AG08396 (cell line): ENCODE measurements at regions not wholly inside any gene's neighbourhood (a gene's known extent, or its start where the extent isn't known, plus 50 kb on each side); places are given as distances from the start of the nearest gene placed in this dataset.
"Not testable (repeated sequence)": the region's sequence is repeated elsewhere in the genome, so short reads cannot be mapped to it uniquely, and the experiment has no call there.

Source experiments
- DNase-seq: peaks from one replicate; pipeline ENCODE4 v3.0.0; 2012; ENCODE audit warnings: low spot score, mixed read lengths

DNA sequence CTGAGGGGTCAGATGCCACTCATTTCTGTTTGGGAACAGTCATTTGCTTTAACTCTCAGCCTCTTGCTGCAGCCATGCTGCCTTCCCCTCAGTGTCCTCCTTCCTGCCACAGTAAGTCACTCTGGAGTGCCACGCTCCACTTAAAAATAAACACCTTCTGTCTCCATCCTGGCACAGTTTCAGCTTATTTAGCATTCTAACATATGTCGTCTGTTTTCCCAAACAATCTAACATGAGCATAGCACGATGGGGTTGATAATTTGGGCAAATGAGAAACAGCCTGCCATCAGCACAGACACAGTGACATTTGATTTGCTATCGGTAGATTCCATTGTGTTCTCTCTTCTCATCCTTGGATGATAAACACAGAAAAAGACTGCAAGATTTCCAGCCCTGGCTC is 768.6 kb downstream of the UQCRFS1 start:
- no peak for DNase-seq

DNA sequence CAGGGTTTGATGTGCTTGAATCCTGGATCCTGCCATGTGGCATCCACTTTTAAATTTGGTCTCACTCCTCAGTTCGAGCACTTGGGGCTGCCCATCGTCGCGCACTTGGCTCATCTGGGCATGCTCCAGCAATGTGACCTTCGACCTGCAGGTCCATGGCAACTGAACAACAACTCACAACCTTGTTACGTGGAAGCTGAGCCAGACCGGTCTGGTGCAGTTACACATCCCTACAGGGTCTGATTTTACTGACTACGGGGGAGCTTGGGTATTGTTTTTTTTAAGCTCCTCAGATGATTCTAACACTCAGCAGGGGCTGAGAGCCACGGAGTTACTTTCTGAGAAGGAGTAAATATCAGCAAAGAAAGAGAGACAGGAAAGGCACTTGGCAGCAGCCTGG is 769.6 kb downstream of the UQCRFS1 start:
- DNase-seq: no peak

DNA sequence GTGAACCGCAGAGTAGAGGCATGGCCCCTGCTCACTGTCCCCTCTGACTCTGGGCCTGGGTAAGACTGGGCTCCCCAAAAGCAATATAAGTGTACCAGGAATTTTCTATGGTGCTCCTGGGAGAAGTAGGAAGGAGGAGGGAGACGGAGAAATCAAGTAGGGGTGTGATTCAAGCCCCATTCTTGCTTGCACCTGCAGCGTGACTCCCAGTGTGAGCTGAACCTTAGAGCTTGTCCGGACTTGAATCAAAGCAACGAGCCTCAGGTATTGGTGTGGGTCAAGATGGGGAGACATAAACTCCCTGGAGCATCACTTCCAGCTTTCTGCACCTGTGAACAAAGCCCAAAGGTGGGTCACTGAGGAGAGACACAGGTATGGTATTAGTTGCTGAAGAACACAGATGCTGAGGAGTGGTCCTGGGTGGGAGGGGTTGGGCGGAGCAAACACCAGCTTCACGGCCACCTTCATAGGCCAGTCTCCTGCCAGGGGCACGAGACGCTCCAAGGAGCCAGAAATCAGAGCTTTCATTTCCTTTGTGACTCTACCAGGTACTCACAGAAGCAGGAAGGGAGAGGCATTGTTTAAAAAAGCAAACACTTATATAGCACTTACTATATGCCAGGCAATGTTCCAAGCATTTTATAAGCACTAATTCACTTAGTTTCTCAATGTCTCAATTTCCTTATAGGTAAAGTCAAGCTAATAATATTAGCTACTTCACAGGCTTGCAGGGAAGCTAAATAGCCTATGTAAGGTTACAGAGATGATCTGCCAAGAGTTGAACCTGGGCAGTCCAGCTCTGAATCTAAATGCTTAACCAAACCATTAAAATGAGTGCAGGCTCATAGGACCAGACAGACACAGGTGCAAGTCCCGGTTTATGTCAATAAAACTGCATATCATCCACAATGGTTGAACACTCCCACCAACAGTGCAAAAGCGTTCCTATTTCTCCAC is 775.3 kb downstream of the UQCRFS1 start:
- no peak for DNase-seq

DNA sequence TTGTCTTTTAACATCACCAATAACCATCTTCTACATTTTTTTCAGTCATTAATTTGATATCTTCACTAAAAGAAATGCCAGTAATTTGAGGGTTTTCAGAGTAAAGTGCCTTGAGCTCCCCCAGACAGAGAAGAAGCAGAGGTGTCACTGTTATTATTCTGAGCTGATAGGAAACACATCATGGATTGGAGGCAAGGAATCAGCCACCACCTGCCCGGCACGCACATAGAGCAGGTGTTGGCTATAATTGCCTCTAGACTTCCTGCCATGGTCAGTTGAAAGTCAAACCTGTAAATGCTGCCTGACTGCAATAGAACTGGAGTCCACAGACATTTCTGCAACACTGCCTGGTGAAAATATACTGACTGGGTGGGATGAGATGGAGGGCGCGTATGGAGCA is 776.6 kb downstream of the UQCRFS1 start:
- DNase-seq: no peak

DNA sequence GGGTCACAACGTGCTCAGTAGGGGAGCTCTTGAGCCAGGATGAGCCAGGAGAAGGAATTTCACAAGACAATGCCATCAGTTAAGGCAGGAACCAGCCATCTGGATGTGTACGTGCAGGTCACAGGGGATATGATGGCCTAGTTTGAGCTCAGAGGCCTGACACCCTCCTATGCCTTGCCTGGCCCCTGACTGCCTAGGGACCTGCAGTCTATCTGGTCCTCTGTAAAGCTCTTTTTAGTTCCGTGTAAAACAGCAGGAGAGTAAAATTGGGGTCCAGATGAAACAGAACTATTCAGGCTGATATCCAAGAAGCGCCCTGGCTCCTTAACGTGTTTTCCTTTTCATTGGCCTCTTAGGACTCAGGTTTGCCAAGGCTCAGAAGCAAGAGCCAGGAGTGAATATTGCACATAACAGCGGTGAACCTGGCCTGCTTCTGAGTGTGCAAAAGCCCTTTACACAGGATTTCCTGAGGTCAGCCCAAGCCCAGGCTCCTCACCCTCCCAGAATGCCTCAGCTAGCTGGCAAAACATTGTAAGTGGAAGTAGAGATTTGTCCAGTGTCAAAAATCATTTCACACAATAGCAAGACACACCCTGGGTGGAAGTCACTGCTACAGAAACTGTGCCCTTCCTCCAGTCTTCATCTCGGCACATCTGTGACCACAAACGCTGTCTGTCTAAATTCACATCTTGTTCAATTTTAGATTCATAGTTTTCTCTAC is 777.2 kb downstream of the UQCRFS1 start:
- no peak for DNase-seq

DNA sequence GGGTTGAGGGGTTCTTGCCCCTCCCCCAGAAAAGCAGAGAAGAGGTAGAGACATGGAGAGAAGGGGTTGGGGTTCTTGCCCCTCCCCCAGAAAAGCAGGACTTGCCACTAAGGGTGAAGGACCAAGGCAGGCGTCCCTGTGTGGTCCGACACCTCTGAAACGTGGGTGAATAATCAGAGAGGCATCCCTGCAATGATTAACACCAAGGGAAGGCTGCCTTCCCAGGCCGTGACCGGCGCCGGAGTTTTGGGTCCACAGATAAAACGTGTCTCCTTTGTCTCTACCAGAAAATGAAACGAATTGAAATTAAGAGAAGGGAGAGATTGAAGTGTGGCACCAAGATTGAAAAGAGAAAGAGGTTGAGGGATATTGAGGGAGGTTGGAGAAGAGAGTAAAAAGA is 778.2 kb downstream of the UQCRFS1 start:
- not testable (repeated sequence) for DNase-seq

DNA sequence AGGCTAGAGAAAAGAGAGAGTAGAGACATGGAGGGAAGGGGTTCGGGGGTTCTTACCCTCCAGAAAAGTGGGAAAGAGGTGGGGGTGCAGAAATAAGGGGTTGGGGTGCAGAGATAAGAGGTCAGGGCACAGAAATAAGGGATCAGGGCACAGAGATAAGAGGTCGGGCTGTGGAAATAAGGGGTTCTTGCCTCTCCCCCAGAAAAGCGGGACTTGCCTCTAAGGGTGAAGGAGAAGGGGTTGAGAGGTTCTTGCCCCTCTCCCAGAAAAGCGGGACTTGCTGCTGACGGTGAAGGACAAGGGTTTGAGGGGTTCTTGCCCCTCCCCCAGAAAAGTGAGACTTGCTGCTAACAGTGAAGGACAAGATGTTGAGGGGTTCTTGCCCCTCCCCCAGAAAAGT is 778.6 kb downstream of the UQCRFS1 start:
- not testable (repeated sequence) for DNase-seq

DNA sequence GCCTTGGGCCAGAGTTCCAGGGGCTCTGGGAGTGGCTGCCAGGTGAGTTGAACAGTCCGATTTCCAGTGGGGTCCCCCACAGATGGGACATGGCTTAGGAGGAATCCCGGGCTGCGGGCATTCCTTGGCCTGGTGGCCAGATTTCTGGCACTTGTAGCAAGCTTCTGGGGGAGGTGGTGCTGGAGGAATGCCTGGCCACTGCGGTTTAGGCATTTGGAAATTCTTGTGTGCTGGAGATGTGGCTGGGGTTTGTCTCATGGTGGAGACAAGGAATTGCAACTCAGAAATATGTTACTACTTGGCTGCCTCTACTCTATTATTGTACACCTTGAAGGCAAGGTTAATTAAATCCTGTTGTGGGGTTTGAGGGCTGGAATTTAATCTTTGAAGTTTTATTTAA is 779.8 kb downstream of the UQCRFS1 start:
- not testable (repeated sequence) for DNase-seq

DNA sequence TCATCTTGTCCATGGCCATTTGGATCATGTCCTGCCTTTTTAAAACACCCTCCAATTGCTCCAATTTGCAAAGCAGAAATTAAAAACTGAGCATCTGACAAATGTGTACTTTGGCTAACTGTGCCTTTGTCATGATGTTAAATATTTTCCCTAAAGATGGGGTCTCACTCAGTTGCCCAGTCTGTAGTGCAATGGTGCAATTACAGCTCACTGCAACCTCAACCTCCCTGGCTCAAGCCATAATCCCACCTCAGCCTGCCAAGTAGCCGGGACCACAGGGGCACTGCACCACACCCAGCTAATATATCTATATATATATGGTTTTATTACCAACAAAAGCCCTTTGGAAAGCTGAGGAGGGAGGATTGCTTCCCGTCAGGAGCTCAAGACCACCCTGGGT is 782.7 kb downstream of the UQCRFS1 start:
- no peak for DNase-seq

DNA sequence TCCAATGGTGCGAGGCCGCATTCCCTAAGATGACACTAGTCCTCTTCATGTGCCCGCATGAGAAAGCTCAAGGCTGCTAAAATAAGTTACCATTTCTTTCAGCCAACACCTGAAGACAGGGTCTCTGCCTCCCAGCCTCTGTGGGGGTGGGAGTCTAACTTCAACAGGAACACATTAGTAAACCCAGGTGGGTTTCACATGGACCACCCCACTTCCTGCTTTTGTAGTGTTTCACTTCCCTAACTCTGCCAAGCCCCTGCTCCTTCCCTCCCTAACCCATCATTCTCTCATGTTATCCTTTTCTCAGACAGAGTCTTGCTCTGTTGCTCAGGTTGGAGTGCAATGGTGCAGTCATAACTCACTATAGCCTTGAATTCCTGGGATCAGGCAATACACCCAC is 783.6 kb downstream of the UQCRFS1 start:
- DNase-seq: no peak

DNA sequence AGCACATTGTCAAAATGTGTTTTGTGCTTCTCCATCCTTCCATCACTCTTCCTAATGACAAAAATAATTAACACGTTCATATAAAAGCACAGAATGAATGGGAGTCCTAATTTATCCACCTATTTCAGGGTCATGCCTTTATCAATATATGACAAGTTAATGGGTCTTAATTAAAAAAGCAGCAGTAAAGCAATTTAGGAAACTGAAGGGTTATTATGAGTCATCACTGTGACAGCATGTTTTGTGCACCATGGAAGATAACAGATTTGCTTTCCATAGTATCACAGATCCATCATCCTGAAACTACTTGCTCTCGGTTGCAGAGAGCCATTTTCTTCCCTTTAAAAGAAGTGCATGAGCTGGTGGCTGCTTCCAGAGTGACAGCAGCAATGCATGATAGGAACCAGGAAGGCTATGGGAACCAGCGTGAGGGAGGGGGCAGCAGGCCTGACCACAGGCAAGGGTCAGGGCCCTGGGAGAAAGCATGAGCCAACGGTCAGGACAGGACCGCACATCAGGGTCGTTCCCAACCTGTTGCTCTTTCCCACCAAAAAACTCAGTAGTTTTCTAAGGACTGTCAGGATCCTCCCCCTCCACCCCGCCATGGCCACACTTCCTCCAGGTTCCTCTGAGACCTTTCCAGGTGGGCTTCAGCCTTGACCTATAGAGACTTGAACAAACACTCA is 784.1 kb downstream of the UQCRFS1 start:
- no peak for DNase-seq

DNA sequence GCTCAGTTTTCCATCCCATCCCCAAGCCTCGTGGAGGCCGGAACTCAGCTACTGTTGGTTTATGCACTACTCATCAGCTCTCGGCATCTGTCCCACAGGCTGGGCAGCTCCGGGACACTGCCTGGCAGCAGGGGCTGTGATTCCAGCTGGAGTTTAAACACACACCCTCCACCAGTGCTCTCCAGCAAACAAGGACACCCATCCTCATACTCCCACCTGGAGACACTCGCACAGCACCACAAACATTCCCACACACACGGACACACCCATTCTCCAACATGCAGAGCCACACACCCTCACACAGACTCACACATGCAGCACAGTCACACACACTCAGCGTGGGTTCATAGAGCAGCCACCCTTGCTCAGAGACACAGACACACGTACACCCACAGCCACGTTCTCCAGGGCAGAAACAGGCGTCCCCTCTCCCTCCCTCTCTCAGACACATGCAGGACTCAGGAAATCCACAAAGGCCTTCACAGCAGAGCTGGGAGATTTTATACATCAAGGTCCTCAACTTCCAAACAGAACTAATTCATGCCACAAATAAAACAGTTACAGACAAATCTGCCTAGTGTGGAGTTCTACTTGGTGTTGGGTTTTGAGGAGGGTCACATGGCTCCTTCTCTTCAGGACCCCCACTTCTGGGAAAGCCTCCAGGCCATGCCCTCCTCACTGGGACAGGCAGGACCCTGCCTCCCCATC is 785.4 kb downstream of the UQCRFS1 start:
- no peak for DNase-seq

DNA sequence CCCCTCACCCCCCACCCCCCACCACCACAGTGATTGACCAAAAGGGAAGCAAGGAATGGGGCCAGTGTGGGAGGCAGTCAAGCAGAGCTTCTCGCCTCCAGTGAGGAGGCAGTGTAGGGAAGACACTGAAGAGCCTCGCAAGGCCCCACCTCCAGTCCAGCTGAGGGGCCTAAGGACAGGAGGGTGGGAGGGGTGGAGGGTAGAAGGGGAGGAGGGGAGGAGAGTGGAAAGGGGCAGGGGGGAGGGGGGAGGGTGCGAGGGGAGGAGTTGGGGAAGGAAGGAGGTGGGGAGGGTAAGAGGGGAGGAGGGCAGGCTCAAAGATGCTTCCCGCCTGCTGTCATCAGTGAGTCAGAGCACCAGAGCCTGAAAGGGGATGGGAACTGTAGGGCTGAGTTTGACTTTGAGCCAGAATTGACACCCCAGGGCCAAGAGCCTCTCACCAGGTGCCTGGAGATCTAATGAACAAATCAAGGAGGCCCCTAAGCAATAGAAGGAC is 786.2 kb downstream of the UQCRFS1 start:
- no peak for DNase-seq

DNA sequence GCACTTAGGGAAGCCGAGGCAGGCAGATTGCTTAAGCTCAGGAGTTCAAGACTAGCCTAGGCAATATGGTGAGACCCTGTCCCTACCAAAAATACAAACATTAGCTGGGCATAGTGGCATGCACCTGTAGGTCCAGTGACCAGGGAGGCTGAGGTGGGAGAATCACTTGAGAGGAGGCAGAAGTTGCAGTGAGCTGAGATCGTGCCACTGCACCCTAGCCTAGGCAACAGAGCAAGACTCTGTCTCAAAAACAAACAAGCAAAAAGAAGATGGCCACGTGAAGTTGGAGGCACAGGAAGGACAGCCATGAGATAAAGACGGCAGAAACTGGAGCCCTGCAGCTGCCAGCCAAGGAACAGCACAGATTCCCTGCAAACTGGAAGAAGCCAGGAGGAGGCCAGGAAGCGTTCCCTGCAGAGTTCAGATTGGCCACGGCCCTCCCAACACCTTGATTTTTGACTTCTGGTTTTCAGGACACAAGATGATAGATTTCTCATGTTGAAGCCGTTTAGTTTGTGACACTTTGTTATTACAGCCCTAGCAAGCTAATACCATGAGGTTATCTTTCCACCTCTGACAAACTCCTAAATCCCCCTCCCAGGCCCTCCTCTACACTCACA is 786.7 kb downstream of the UQCRFS1 start:
- no peak for DNase-seq

DNA sequence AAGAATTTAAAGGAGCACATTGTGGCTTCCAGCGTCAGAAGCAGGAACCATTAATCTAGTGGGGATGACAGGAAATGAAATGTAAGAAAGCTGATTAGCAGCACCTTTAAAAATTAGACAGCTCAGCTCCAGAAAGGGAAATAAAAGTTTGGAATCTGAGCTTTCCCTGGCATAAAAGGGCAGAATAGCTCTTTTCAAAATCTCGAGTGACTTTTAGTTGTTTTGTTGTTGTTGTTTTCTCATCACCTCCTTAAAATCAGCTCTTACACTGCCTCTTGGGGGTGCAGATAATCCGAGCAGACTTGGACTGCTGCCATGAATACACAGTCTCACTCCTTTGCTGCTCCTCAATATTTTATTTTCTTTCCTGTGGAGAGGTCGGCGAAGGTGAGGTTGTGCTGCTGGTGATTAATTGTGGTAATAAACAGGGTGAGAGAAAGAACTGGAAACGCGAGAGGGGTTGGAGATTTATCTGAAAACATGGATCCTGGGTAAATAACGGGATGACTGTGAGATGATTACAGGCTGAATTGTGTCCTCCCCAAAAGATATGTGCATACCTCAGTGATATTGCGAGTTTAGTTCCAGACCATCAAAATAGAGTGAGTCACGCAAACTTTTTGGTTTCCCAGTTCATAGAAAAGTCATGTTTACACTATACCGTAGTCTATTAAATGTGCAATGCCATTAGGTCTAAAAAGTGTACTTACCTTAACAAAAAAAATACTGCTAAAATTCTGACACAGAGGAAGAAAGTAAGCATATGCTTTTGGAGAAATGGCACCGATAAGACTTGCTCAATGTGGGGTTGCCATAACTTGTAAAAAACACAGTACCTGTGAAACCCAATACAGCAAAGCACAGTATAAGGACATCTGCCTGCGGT is 787.7 kb downstream of the UQCRFS1 start:
- no peak for DNase-seq

DNA sequence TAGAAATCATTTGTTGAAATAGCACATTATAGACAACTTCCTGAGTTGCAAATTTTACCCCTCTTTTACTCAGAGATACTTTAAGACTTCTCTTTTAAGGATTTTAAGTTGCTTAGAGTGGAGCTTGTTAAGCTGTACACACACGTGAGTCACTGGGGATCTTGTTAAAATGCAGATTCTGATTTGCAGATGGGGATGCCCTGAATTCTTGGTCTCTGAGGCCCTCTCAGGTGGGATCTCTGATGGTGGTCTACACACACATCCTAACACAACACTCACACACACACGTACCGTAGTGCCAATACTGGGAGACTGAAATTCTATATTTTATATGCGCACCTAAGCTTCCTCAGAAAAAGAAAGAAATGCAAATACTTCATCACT is 788.3 kb downstream of the UQCRFS1 start:
- no peak for DNase-seq

DNA sequence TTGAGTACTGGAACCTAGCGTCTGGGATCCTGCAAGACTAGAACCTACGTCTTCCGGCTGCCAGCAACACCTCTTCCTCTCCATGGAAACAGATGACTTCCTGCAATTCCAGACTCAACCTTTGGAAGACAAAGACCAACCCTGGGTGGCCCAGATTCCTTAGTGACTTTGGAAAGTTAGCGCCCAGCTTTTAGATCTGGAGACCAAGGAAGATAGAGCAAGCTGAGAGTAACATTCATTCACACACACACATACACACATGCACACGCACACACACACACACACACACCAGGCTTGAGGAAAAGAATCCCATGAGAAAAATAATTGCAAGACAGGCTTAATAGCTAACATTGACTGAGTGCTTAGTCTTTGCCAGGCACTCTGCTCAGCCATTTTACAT is 788.9 kb downstream of the UQCRFS1 start:
- no peak for DNase-seq

DNA sequence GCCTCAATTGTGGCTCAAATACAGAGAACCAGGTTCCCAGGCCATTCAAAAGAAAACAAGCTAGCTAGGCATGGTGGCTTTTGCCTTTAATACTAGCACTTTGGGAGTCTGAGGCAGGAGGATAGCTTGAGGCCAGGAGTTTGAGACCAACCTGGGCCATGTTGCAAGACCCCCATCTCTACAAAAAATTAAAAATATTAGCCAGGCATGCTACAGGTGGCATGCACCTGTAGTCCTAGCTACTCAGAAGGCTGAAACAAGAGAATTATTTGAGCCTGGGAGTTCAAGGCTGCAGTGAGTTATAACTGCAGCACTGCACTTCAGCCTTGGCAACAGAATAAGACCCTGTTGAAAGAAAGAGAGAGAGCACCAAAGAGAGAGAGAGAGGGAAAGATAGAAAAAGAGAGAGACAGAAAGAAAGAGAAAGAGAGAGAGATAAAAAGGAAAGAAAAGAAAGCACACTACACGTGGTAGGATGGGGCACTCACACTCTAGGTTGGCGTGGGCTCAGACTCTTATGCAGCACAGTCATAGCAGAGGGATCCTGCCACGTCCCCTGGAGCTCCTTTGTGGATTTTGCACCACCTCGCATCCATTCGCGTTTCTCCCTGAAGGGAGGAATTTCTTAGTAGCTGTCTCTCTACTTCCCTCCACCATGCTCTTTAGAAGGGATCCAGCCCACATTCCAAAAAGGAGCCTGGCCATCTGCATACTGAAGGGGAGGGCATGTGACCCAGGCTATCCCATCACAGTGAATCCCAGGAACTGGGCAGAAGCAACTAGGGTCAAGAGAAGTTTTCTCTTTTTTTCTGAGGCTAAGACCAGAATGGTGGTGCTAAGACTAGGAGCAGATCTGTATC is 789.9 kb downstream of the UQCRFS1 start:
- DNase-seq: no peak

DNA sequence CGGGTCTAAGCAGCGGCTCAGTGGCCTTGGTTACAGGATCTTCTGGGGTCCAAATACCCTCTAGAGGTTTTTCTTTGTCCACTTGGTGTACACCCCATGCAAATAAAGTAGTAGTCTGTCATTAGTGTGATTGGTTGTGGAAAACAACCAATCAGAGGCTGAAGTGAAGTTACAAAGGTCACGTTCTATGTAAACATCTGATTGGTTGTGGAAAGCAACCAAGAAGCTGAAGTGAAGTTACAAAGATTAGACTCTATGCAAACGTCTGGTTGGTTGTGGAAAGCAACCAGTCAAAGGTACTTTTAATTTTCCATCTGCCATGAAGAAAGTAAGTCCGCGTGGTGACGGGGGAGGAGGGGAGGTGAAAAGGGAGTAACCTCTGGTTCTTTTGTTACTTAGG is 790.9 kb downstream of the UQCRFS1 start:
- DNase-seq: no peak
